ENCODE measurements at regions not wholly inside any gene's neighbourhood (a gene's known extent, or its start where the extent isn't known, plus 50 kb on each side); places are given as distances from the start of the nearest gene placed in this dataset.
"Not testable (repeated sequence)": the region's sequence is repeated elsewhere in the genome, so short reads cannot be mapped to it uniquely, and the experiment has no call there.

GRCh38 chr21:9959220-9959964 lies 562.0 kb upstream of the TPTE start:
- H3K27ac ChIP-seq (replicated peaks); H3K27me3 ChIP-seq (ENCODE audit: insufficient read depth, poor library complexity, severe bottlenecking); H3K4me3 ChIP-seq (replicated peaks; ENCODE audit: insufficient read depth, low read length); DNase-seq (ENCODE audit: low read depth in 1 of 2, low spot score in 1 of 2): not testable (repeated sequence)

GRCh38 chr21:9969399-9969798 lies 552.0 kb upstream of the TPTE start:
- DNase-seq (ENCODE audit: low read depth in 1 of 2, low spot score in 1 of 2); H3K27me3 ChIP-seq (ENCODE audit: insufficient read depth, poor library complexity, severe bottlenecking); H3K4me3 ChIP-seq (replicated peaks; ENCODE audit: insufficient read depth, low read length); H3K27ac ChIP-seq (replicated peaks): not testable (repeated sequence)

- not testable (repeated sequence) for H3K27ac ChIP-seq (replicated peaks); H3K4me3 ChIP-seq (replicated peaks; ENCODE audit: insufficient read depth, low read length); H3K27me3 ChIP-seq (ENCODE audit: insufficient read depth, poor library complexity, severe bottlenecking); DNase-seq (ENCODE audit: low read depth in 1 of 2, low spot score in 1 of 2)
Measured at GRCh38 chr21:9972018-9972417, 549.4 kb upstream of the TPTE start.

- DNase-seq (ENCODE audit: low read depth in 1 of 2, low spot score in 1 of 2); H3K27me3 ChIP-seq (ENCODE audit: insufficient read depth, poor library complexity, severe bottlenecking); H3K27ac ChIP-seq (replicated peaks); H3K4me3 ChIP-seq (replicated peaks; ENCODE audit: insufficient read depth, low read length): not testable (repeated sequence)
Measured at GRCh38 chr21:9978371-9978770, 543.0 kb upstream of the TPTE start.

GRCh38 chr21:9997507-9997906 lies 523.9 kb upstream of the TPTE start:
- not testable (repeated sequence) for DNase-seq (ENCODE audit: low read depth in 1 of 2, low spot score in 1 of 2); H3K4me3 ChIP-seq (replicated peaks; ENCODE audit: insufficient read depth, low read length); H3K27ac ChIP-seq (replicated peaks); H3K27me3 ChIP-seq (ENCODE audit: insufficient read depth, poor library complexity, severe bottlenecking)

- H3K27me3 ChIP-seq (ENCODE audit: insufficient read depth, poor library complexity, severe bottlenecking); DNase-seq (ENCODE audit: low read depth in 1 of 2, low spot score in 1 of 2); H3K4me3 ChIP-seq (replicated peaks; ENCODE audit: insufficient read depth, low read length); H3K27ac ChIP-seq (replicated peaks): not testable (repeated sequence)
Measured at GRCh38 chr21:10002762-10003313, 518.5 kb upstream of the TPTE start.

GRCh38 chr21:10005791-10006190 lies 515.6 kb upstream of the TPTE start:
- not testable (repeated sequence) for H3K27me3 ChIP-seq (ENCODE audit: insufficient read depth, poor library complexity, severe bottlenecking); H3K4me3 ChIP-seq (replicated peaks; ENCODE audit: insufficient read depth, low read length); DNase-seq (ENCODE audit: low read depth in 1 of 2, low spot score in 1 of 2); H3K27ac ChIP-seq (replicated peaks)

- not testable (repeated sequence) for H3K27ac ChIP-seq (replicated peaks); DNase-seq (ENCODE audit: low read depth in 1 of 2, low spot score in 1 of 2); H3K27me3 ChIP-seq (ENCODE audit: insufficient read depth, poor library complexity, severe bottlenecking); H3K4me3 ChIP-seq (replicated peaks; ENCODE audit: insufficient read depth, low read length)
Measured at GRCh38 chr21:10016991-10017390, 504.4 kb upstream of the TPTE start.

GRCh38 chr21:10017757-10018156 lies 503.6 kb upstream of the TPTE start:
- H3K4me3 ChIP-seq (replicated peaks; ENCODE audit: insufficient read depth, low read length); H3K27me3 ChIP-seq (ENCODE audit: insufficient read depth, poor library complexity, severe bottlenecking); H3K27ac ChIP-seq (replicated peaks); DNase-seq (ENCODE audit: low read depth in 1 of 2, low spot score in 1 of 2): not testable (repeated sequence)

- H3K4me3 ChIP-seq (replicated peaks; ENCODE audit: insufficient read depth, low read length); H3K27ac ChIP-seq (replicated peaks); H3K27me3 ChIP-seq (ENCODE audit: insufficient read depth, poor library complexity, severe bottlenecking); DNase-seq (ENCODE audit: low read depth in 1 of 2, low spot score in 1 of 2): not testable (repeated sequence)
Measured at GRCh38 chr21:10021462-10021861, 499.9 kb upstream of the TPTE start.

- not testable (repeated sequence) for DNase-seq (ENCODE audit: low read depth in 1 of 2, low spot score in 1 of 2); H3K27ac ChIP-seq (replicated peaks); H3K4me3 ChIP-seq (replicated peaks; ENCODE audit: insufficient read depth, low read length); H3K27me3 ChIP-seq (ENCODE audit: insufficient read depth, poor library complexity, severe bottlenecking)
Measured at GRCh38 chr21:10022745-10023144, 498.6 kb upstream of the TPTE start.

All from HL-60 (cell line).